NCI-H82 (cell line): ENCODE measurements at regions not wholly inside any gene's neighbourhood (a gene's known extent, or its start where the extent isn't known, plus 50 kb on each side); places are given as distances from the start of the nearest gene placed in this dataset.
"Not testable (repeated sequence)": the region's sequence is repeated elsewhere in the genome, so short reads cannot be mapped to it uniquely, and the experiment has no call there.

Experiments
- DNase-seq: peaks from one replicate; lab custom pipeline; 2025; lab: John Stamatoyannopoulos, UW

DNA sequence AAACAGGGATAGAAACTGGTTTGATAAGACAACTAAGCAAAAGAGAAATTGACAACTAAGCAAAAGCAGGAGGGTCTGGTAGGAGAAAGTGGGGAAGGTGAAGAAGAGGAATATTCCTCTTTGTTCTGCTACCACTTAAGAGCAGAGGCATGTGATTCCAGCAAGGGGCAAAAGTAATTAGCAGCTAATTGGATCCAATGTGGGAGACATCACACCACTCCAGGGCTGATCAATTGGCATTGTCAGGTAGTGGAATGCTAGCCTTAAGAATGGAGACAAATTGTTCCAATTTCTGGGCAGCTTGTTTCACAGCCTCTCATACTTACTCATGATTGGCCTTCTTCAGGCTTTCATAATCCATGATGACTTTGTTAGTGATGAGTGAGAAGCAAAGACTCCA lies 547.1 kb upstream of the GCFC2 start:
- peak; percentile 62 for DNase-seq

DNA sequence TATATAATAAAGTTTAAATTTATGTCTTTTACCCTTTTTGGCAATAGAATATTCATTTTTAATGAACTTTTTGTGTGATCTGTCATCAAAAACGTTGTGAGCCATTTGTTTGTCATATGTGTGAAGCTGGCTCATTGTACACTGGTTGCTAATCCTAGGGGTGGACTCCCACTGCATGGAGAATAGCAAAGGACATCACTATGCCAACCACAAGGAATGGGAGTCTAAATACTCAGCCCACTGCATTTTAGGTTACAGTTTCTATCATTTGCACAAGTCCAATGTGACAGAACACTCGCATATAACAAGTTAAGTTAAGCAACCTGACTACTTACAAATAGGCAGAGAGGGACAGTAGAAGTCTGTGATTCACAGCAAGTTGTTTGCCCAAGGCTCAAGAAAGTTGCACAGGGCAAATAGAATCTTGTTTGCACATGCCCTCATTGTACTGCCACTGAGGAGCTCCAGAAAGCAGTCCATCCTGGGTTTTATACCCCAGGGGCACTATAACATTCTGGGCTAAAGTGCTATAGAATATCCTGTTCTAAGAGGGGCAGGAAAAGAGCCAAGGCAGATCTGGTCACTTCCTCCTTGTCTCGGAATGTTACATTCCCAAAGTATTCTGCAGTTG lies 545.9 kb upstream of the GCFC2 start:
- DNase-seq: no peak

DNA sequence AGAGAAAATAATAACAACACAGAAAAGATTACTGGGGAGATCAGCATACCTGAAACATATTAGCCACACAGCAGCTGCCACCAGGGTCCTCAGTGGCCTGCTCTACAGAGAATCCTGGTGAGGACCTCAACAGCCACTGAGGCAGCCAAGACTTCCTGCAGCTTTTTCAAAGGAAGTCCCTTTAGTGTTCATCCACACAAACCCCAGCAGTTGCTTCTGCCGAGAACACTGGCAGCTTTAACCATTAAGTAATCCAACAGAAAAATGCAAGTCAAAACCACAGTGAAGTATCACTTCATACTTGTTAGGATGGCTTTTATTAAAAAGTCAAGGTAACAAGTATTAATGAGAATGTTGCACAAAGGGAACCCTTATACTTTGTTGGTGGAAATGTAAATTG lies 542.0 kb upstream of the GCFC2 start:
- DNase-seq: no peak

DNA sequence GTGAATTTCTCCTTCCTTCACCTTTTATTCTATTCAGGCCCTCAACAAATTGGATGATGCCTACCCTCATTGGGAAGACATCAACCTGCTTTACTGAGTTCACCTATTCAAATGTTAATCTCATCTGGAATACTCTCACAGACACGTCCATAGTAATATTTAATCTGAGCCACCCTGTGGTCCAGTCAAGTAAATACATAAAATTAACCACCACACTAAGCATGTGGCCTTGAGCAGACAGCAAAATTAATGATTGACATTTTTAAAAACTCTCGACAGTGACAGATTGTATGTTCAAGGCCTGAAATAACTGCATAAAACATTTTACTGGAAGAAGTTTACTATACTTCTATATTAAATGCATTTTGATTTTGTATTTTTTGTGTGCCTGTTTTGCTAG lies 540.6 kb upstream of the GCFC2 start:
- no peak for DNase-seq

GRCh38 chr2:76247006-76247405 lies 536.3 kb upstream of the GCFC2 start:
- DNase-seq: peak; percentile 36

- DNase-seq: no peak
These were observed 501.6 kb upstream of the GCFC2 start for GRCh38 chr2:76211991-76212985.

DNA sequence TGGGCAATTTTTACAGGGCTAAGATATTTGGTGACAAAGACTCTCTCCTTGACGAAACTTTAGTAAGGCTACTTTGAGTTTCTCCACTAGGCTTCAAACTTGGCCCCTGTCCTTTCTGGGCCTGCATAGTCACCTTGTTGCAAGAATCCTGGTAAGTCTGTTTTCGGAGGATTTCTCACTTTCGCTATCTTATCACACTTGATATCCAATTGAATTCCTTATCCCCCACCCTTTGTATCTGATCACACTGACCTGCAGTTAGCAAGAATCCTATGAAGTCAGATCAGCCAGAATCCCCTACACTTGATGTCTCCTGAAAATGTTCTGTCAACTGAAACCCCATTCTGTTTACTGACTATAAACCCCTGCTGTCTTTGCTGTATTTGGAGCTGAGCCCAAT lies 499.8 kb upstream of the GCFC2 start:
- DNase-seq: no peak

GRCh38 chr2:76204048-76204447 lies 493.3 kb upstream of the GCFC2 start:
- DNase-seq: no peak

DNA sequence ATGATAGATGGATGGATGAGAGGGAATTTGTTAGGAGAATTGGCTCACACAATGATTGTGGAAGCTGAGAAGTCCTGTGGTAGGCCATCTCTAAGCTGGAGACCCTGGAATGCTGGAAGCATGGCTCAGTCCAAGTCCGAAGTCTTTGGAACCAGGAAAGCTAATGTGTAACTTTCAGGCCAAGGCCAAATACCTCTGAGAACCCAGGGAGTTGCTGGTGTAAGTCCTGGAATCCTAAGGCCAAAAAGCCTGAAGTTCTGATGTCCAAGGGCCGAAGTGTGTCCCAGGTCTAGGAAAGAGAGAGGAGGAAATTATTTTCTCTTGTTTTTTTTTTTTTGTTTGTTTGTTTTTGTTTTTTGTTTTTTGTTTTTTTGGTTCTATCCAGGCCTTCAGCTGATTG lies 492.2 kb upstream of the GCFC2 start:
- no peak for DNase-seq

DNA sequence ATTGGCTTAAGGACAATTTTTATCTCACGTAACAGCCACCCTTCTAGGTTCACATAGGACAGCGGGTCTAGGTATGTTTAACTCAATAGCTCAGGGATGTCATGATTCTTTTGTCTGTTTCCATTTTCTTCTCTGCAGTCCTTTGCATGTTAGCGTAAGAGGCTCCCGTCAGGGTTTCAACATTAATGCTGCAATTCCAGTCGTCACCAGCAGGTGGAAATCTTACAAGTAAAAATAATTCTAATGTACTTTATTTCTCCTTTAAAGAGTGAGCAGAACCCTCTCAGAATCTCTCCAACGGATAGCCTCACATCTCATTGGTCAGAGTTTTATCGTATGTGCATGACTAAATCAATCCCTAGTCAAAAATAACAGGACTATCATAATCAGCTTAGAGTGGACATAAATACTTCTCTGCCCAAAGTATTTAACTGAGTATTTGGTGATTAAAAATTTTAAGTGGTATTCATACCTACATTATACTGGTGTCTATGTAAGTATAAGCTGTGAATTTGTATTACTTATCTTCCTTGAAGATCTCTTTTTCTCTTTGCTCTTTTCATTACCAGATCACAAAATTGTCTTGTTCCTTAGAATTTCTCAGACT lies 487.2 kb upstream of the GCFC2 start:
- peak; percentile 57 for DNase-seq

DNA sequence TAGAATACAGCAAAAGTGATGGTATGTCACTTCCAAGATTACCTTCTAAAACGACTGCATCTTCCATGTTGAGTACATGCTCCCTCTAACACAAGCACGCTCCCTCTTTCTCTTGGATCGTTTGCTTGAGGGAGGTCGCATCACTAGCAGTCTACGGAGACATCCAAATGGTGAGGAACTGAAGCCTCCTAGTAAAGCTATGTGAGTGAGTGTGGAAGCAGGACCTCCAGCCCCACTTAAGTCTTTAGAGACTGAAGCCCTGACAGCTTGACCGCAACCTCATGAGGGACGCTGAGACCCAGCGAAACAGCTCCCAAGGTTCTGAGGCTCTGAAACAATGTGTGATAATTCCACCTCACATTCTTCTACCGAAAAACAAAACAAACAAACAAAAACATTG lies 486.7 kb upstream of the GCFC2 start:
- no peak for DNase-seq

DNA sequence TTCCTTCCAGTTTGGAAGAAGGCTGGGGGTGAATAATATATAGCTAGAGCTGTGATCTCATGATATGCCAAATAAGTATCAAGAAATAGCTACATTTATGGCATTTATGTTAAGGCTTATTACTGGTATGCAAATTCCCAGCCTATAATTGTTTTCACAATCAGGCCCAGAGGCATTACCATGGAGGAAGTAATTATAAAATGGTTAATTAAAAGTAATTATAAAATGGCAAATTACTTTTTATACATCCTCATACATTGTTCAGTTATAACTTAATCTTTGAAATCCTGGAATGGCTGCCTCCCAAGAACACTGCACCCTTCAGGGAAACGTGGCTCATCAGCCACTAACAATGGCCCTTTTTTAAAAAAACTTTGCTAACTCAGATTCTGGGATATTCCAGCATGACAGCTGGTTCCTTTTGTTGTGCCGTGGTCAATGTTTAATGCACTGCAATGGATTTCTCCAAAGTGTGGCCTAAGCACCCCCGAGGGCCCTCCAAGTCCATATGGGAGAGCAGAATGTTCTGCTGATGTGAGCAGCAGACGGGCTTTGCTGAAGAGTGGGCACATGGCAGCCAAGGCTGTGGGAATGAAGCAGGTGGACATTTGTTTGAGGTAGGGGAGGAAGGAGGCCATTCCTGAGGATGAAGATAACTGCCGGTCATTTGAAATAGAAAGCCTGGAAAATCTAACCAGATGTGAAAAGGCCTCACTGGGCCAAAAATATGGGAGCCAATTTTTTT lies 483.5 kb upstream of the GCFC2 start:
- DNase-seq: no peak

DNA sequence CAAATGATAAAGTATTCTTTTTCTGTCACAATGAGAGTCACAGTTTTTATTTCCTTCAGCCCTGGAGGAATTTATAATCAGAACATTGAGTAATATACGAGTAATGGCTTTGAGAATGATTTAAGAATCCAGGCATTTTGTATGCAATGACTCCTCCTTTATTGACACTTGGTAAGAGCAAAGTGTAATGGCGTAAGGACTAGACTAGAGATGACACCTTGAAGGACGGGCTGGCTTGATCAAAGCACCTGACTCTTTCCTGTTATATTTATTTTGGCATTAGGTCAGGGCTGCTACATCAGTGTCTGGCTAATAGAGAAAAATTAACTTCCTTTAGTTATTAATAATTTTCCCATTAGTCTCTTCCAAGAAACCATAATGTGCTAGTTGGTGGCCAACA lies 482.4 kb upstream of the GCFC2 start:
- DNase-seq: no peak

DNA sequence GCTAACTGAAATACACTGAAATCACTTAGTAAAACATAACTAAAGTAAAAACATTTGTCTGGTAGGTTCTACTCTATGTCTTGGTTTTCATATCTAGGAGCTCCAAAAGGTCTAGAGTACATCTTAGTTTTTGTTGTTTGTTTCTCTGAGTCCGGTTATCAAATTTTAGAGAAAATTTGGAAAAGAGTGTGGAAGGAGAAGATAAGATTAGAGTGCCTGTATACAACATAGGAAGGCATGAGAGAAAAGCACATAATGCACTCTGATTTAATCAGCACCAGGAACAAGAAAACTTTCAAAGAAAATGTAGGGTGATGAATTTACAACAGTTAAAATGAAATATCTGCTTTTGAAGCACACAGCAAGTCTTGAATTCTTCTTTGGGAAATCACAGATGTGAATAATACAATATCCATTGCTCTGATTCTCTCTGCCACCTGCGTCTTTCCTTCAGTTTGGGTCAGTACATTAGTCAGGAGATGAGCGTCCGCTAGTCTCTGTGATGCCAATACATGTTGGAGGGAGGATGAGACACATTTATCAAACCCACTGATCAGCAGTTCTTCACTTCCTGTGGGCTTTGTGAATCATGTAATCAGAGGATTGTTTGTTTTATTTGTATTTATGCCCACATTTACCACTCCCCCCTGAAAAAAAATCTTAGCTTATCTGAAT lies 477.8 kb upstream of the GCFC2 start:
- DNase-seq: no peak

DNA sequence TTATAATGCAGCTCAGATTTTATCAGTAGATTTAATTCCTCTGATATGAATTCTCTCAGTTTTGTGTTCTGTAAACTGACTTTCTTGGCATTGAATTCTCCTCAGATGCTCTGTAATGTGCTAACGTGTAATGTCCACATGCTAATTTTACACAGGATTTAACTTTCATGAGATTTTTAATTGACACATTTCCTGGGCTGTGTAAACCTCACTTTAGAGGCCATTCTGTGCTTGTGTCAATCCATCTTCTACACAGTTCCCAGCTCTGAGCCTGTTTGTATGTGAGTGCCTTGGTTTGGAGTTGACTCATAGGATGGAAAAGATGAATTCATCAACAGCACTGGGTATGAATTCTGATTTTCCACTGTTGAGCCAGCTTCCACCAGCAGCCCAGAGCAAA lies 476.7 kb upstream of the GCFC2 start:
- no peak for DNase-seq

DNA sequence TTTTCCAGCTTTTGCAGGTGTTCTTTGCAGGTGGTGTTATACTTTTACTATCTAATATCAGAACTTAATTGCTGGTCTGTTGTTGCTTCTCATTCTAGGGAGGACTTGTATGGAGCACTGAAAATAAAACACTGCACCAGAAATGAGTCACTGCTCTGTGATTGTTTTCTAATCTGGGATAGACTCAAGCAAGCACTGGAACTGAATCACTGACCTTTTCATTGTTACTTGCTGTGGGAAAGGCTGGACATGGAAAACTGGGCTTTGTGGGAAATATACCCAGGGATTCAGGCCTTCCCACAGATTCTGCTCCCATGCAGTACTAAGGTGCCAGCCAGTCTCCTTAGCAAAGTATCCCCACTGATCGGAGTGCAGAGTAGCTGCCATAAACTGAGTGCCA lies 470.0 kb upstream of the GCFC2 start:
- DNase-seq: no peak

DNA sequence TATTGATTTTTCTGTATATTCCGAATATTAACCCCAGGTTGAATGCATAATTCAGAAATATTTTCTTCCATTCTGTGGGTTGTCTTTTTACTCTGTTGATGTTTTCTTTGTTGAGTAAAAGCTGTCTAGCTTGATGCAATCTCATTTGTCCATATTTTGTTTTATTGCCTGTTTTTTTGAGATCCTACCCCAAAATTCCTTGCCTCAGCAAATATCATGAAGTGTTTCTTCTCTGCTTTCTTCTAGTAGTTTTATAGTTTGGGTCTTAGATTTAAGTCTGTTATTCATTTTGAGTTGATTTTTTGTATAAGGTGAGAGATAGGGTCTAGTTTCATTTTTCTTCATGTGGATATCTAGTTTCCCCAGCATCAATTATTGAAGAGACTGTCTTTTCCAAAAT lies 467.9 kb upstream of the GCFC2 start:
- no peak for DNase-seq

- DNase-seq: peak; percentile 68
These were observed 464.6 kb upstream of the GCFC2 start for GRCh38 chr2:76175295-76175694.

GRCh38 chr2:76174505-76174904 lies 463.8 kb upstream of the GCFC2 start:
- DNase-seq: no peak

GRCh38 chr2:76173206-76173605 lies 462.5 kb upstream of the GCFC2 start:
- not testable (repeated sequence) for DNase-seq

GRCh38 chr2:76172154-76172595 lies 461.5 kb upstream of the GCFC2 start:
- not testable (repeated sequence) for DNase-seq

- no peak for DNase-seq
These were observed 460.1 kb upstream of the GCFC2 start for GRCh38 chr2:76170856-76171255.
